ENCODE measurements at regions not wholly inside any gene's neighbourhood (a gene's known extent, or its start where the extent isn't known, plus 50 kb on each side); places are given as distances from the start of the nearest gene placed in this dataset.

DNA sequence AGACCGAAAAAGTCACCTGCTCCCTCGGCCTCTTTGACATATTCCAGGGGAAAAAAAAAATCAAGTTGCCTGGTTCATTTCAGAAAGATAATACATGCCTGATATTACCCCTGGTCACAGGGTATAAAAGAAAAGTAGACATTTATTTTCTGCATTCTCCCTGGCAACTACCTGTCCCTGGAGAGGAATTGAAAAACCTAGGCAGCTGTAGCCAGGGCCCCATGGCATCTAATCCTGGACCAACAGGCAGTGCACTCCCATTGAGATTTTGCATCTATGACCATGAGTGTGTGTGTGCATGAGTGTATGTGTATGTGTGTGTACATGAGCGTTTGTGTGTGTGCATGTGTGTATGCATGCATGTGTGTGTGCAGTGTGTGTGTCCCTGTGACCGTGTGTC, 338.2 kb upstream of the PFKP start (continued):
- no peak for TF ChIP-seq HNF4G (IDR thresholded peaks at IDR 0.05)
- TF ChIP-seq FOXA2 (IDR thresholded peaks at IDR 0.05): no peak
- TF ChIP-seq TAF1 (conservative IDR thresholded peaks at IDR 0.05): no peak
- TF ChIP-seq, protein P1, sequence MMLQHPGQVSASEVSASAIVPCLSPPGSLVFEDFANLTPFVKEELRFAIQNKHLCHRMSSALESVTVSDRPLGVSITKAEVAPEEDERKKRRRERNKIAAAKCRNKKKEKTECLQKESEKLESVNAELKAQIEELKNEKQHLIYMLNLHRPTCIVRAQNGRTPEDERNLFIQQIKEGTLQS (IDR thresholded peaks at IDR 0.05): no peak
- no peak for TF ChIP-seq GABPA (IDR thresholded peaks at IDR 0.05 in 1 of 2, conservative IDR thresholded peaks at IDR 0.05 in 1 of 2)
- TF ChIP-seq RAD21 (IDR thresholded peaks at IDR 0.05): no peak
- no peak for TF ChIP-seq SP1 (IDR thresholded peaks at IDR 0.05)

DNA sequence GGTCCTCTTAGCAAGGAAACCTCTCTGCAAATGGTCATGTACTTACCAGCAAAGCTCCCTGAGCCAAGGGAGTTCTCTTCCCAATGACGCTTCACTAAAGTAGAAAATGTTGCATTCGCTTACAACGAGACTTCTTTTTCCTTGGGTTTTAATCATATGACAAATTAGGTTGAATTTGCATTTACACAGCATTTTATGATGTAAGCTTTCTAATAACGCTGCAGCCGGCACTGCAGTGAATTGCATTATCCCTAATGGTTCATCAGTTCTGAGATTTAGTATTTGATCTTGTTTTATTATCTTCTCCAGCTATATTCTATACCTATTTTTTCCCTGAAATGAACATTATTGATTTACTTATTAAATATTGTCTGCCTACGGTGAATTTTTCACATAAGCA, 339.3 kb upstream of the PFKP start:
- DNase-seq (ENCODE audit: low spot score): no peak
- no peak overlapping the region for H3K9ac ChIP-seq (ENCODE audit: low read depth in 1 of 2, low read length in 2 of 2)
- peaks cover 1 to 5% (median 3%) of the 10 kb centered on the region in 4 donors for H3K9me3 ChIP-seq (ENCODE audit: control insufficient read depth in 4 of 4, low read length in 3 of 4)
- no peaks in the 10 kb centered on the region for H3K4me1 ChIP-seq (ENCODE audit: control insufficient read depth in 4 of 4, insufficient read depth in 4 of 4, low read length in 3 of 4)
- TF ChIP-seq HNF4G (IDR thresholded peaks at IDR 0.05) (no peak), GABPA (IDR thresholded peaks at IDR 0.05 in 1 of 2, conservative IDR thresholded peaks at IDR 0.05 in 1 of 2) (no peak), EGR1 (IDR thresholded peaks at IDR 0.05; ENCODE audit: low read depth in 2 of 2) (no peak), RXRA (IDR thresholded peaks at IDR 0.05) (no peak), FOXA2 (IDR thresholded peaks at IDR 0.05) (no peak), YY1 (IDR thresholded peaks at IDR 0.05) (no peak), RAD21 (IDR thresholded peaks at IDR 0.05) (no peak), JUND (IDR thresholded peaks at IDR 0.05) (no peak), SP1 (IDR thresholded peaks at IDR 0.05) (no peak), FOXA1 (IDR thresholded peaks at IDR 0.05) (no peak), NR2F2 (IDR thresholded peaks at IDR 0.05) (no peak)
- TF ChIP-seq, protein P2, sequence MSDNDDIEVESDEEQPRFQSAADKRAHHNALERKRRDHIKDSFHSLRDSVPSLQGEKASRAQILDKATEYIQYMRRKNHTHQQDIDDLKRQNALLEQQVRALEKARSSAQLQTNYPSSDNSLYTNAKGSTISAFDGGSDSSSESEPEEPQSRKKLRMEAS (IDR thresholded peaks at IDR 0.05): no peak
- TF ChIP-seq, protein P3, sequence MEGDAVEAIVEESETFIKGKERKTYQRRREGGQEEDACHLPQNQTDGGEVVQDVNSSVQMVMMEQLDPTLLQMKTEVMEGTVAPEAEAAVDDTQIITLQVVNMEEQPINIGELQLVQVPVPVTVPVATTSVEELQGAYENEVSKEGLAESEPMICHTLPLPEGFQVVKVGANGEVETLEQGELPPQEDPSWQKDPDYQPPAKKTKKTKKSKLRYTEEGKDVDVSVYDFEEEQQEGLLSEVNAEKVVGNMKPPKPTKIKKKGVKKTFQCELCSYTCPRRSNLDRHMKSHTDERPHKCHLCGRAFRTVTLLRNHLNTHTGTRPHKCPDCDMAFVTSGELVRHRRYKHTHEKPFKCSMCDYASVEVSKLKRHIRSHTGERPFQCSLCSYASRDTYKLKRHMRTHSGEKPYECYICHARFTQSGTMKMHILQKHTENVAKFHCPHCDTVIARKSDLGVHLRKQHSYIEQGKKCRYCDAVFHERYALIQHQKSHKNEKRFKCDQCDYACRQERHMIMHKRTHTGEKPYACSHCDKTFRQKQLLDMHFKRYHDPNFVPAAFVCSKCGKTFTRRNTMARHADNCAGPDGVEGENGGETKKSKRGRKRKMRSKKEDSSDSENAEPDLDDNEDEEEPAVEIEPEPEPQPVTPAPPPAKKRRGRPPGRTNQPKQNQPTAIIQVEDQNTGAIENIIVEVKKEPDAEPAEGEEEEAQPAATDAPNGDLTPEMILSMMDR (IDR thresholded peaks at IDR 0.05; ENCODE audit: low read depth, low read length, missing input control): no peak
- no peak overlapping the region for H3K27ac ChIP-seq (ENCODE audit: low read depth in 1 of 2, low read length in 2 of 2)
- H3K27me3 ChIP-seq (ENCODE audit: control insufficient read depth in 4 of 4, insufficient read depth in 4 of 4, low read length in 3 of 4): no peaks in the 10 kb centered on the region
- H3K36me3 ChIP-seq (ENCODE audit: control insufficient read depth in 4 of 4, insufficient read depth in 3 of 4, low read depth in 1 of 4, low read length in 3 of 4): no peaks in the 10 kb centered on the region
- WGBS: 84% methylated on average over 6 of the region's 6 CpGs
- H3K4me3 ChIP-seq (ENCODE audit: low read depth in 1 of 3, low read length in 3 of 3): no peak overlapping the region

DNA sequence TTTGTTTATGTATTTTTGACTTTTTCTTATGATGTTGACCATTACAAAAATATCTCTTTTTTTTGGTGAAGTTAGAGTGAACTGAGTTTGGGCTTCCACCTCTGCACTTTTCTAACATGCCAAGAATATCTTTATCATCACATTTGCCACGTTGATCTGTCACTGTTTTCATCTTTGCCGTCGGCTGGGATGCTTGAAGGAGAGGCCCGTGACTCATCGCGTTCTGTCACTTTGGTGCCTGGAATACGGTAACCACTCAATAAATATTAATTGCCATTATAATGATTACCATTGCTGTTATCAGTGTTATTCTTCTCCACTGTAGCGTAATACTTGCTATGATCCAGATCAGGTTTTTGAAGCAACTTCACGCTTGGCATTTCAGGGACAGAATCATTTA, 350.8 kb upstream of the PFKP start:
- Histone ChIP-seq H3K9me3 (ENCODE audit: control insufficient read depth in 4 of 4, low read length in 3 of 4) (no peaks in the 10 kb centered on the region), H3K36me3 (ENCODE audit: control insufficient read depth in 4 of 4, insufficient read depth in 3 of 4, low read depth in 1 of 4, low read length in 3 of 4) (no peaks in the 10 kb centered on the region), H3K4me1 (ENCODE audit: control insufficient read depth in 4 of 4, insufficient read depth in 4 of 4, low read length in 3 of 4) (no peaks in the 10 kb centered on the region), H3K27me3 (ENCODE audit: control insufficient read depth in 4 of 4, insufficient read depth in 4 of 4, low read length in 3 of 4) (no peaks in the 10 kb centered on the region), H3K27ac (ENCODE audit: low read depth in 1 of 2, low read length in 2 of 2) (no peak overlapping the region), H3K4me3 (ENCODE audit: low read depth in 1 of 3, low read length in 3 of 3) (no peak overlapping the region), H3K9ac (ENCODE audit: low read depth in 1 of 2, low read length in 2 of 2) (no peak overlapping the region)
- TF ChIP-seq NR2F2 (IDR thresholded peaks at IDR 0.05) (no peak), YY1 (IDR thresholded peaks at IDR 0.05) (no peak)
- no peak for DNase-seq (ENCODE audit: low spot score)
- WGBS: 83% methylated on average over 9 of the region's 9 CpGs

DNA sequence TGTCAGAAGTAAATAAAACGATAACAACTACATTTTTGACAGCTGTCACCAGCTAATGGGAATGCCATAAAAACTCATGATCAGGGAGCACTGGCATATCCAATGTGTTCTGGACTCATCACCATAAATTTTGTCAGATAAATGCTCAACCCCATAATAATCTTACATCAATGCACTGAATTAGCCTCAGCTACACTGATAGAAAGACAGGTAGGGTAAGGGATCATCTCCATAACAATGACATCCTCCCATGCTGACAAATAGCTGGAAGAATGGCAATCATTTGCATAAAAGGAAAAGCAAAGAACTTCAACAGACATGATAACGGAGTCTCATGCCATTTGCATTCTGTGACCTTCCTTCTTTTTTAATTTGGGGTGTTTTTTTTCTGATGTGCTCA, 352.8 kb upstream of the PFKP start:
- H3K4me3 ChIP-seq (ENCODE audit: low read depth in 1 of 3, low read length in 3 of 3): no peak overlapping the region
- no peaks in the 10 kb centered on the region for H3K27me3 ChIP-seq (ENCODE audit: control insufficient read depth in 4 of 4, insufficient read depth in 4 of 4, low read length in 3 of 4)
- H3K9ac ChIP-seq (ENCODE audit: low read depth in 1 of 2, low read length in 2 of 2): no peak overlapping the region
- no peaks in the 10 kb centered on the region for H3K36me3 ChIP-seq (ENCODE audit: control insufficient read depth in 4 of 4, insufficient read depth in 3 of 4, low read depth in 1 of 4, low read length in 3 of 4)
- 47% methylated on average over 2 of the region's 2 CpGs for WGBS
- no peaks in the 10 kb centered on the region for H3K4me1 ChIP-seq (ENCODE audit: control insufficient read depth in 4 of 4, insufficient read depth in 4 of 4, low read length in 3 of 4)
- no peak for DNase-seq (ENCODE audit: low spot score)
- no peak for TF ChIP-seq FOXA1 (IDR thresholded peaks at IDR 0.05)
- TF ChIP-seq TAF1 (conservative IDR thresholded peaks at IDR 0.05): no peak
- TF ChIP-seq HNF4G (IDR thresholded peaks at IDR 0.05): no peak
- no peak for TF ChIP-seq YY1 (IDR thresholded peaks at IDR 0.05)
- TF ChIP-seq EGR1 (IDR thresholded peaks at IDR 0.05; ENCODE audit: low read depth in 2 of 2): no peak
- no peak for TF ChIP-seq RXRA (IDR thresholded peaks at IDR 0.05)
- H3K9me3 ChIP-seq (ENCODE audit: control insufficient read depth in 4 of 4, low read length in 3 of 4): peaks cover 0 to 3% (median 0%) of the 10 kb centered on the region in 4 donors
- no peak overlapping the region for H3K27ac ChIP-seq (ENCODE audit: low read depth in 1 of 2, low read length in 2 of 2)
